Trophoblast cell (in vitro differentiated cells and primary cell): ENCODE measurements at regions not wholly inside any gene's neighbourhood (a gene's known extent, or its start where the extent isn't known, plus 50 kb on each side); places are given as distances from the start of the nearest gene placed in this dataset.

ENCODE experiments used
- DNase-seq, 2 donors: peaks; one replicate each; pipeline ENCODE4 v3.0.0-alpha.2; 2016
- H2AFZ ChIP-seq: 2 replicates; pipeline ENCODE4 v1.6.1; 2013; ENCODE audit warnings: low read length, moderate library complexity, mild to moderate bottlenecking; ENCODE audit not compliant: insufficient read depth, poor library complexity
- H2AK5ac ChIP-seq: 2 replicates; pipeline ENCODE4 v1.6.1; 2013; ENCODE audit warnings: mild to moderate bottlenecking, low read length
- H2BK120ac ChIP-seq: 2 replicates; pipeline ENCODE4 v1.6.1; 2013; ENCODE audit warnings: low read length, mild to moderate bottlenecking, moderate library complexity; ENCODE audit not compliant: insufficient read depth, poor library complexity
- H2BK12ac ChIP-seq: 2 replicates; pipeline ENCODE4 v1.6.1; 2013; ENCODE audit warnings: mild to moderate bottlenecking, low read length, moderate library complexity
- H2BK5ac ChIP-seq: 2 replicates; pipeline ENCODE4 v1.6.1; 2013; ENCODE audit warnings: low read length, low read depth, moderate library complexity, mild to moderate bottlenecking; ENCODE audit not compliant: poor library complexity
- H3K14ac ChIP-seq: 2 replicates; pipeline ENCODE4 v1.6.1; 2013; ENCODE audit warnings: mild to moderate bottlenecking, low read length
- H3K18ac ChIP-seq: 2 replicates; pipeline ENCODE4 v1.6.1; 2013; ENCODE audit warnings: mild to moderate bottlenecking, low read length
- H3K23ac ChIP-seq: 2 replicates; pipeline ENCODE4 v1.6.1; 2013; ENCODE audit warnings: low read length
- H3K27ac ChIP-seq: 2 replicates; pipeline ENCODE4 v1.5.1; 2013; ENCODE audit warnings: low read depth, mild to moderate bottlenecking, inconsistent platforms, low read length, moderate library complexity
- H3K27me3 ChIP-seq: 2 replicates; pipeline ENCODE4 v1.6.1; 2013; ENCODE audit warnings: inconsistent platforms, mild to moderate bottlenecking, low read length, moderate library complexity; ENCODE audit not compliant: insufficient read depth
- H3K36me3 ChIP-seq, 2 experiments: 1 replicate in 1 of 2; 2 replicates in 1 of 2; pipeline ENCODE4 v1.6.1; 2013; ENCODE audit warnings: low read length in 2 of 2, mild to moderate bottlenecking in 2 of 2, moderate library complexity in 1 of 2; ENCODE audit not compliant: insufficient read depth in 2 of 2, control insufficient read depth in 1 of 2
- H3K4ac ChIP-seq: 2 replicates; pipeline ENCODE4 v1.6.1; 2013; ENCODE audit warnings: low read depth, mild to moderate bottlenecking, low read length, moderate library complexity
- H3K4me1 ChIP-seq, 2 experiments: 1 replicate in 1 of 2; 2 replicates in 1 of 2; pipeline ENCODE4 v1.6.1; 2013; ENCODE audit warnings: low read length in 2 of 2, mild to moderate bottlenecking in 2 of 2, moderate library complexity in 1 of 2; ENCODE audit not compliant: insufficient read depth in 2 of 2, control insufficient read depth in 1 of 2
- H3K4me2 ChIP-seq: 2 replicates; pipeline ENCODE4 v1.6.1; 2013; ENCODE audit warnings: inconsistent platforms, mild to moderate bottlenecking, low read length, moderate library complexity
- H3K4me3 ChIP-seq: 2 replicates; pipeline ENCODE4 v1.5.1; 2013; ENCODE audit warnings: mild to moderate bottlenecking, low read depth, low read length, inconsistent platforms
- H3K79me1 ChIP-seq: one replicate; pipeline ENCODE4 v1.6.1; 2013; ENCODE audit warnings: low read length
- H3K79me2 ChIP-seq: 2 replicates; pipeline ENCODE4 v1.6.1; 2013; ENCODE audit warnings: low read length, mild to moderate bottlenecking; ENCODE audit not compliant: control insufficient read depth, insufficient read depth, poor library complexity
- H3K9ac ChIP-seq: 2 replicates; pipeline ENCODE4 v1.6.1; 2013; ENCODE audit warnings: mild to moderate bottlenecking, low read length
- H3K9me3 ChIP-seq: 2 replicates; pipeline ENCODE4 v1.6.1; 2013; ENCODE audit warnings: low read depth, mild to moderate bottlenecking, control low read depth, inconsistent platforms, low read length; ENCODE audit not compliant: insufficient read depth
- H4K12ac ChIP-seq: 2 replicates; pipeline ENCODE4 v1.6.1; 2013; ENCODE audit warnings: low read depth, mild to moderate bottlenecking, low read length, moderate library complexity
- H4K8ac ChIP-seq: 2 replicates; pipeline ENCODE4 v1.6.1; 2013; ENCODE audit warnings: low read depth, mild to moderate bottlenecking, low read length, moderate library complexity
- H4K91ac ChIP-seq: one replicate; pipeline ENCODE4 v1.6.1; 2013; ENCODE audit warnings: low read depth, mild to moderate bottlenecking, low read length, moderate library complexity
- WGBS: extraction: QIAGEN DNeasy Blood & Tissue Kit; methylation state at CpG from one replicate; pipeline ENCODE4 v1.1.7; 2013; ENCODE audit warnings: missing lambda C conversion rate; ENCODE audit not compliant: insufficient read length, insufficient coverage; ENCODE audit errors: extremely low coverage; 5-methylcytosine and 5-hydroxymethylcytosine counted together

DNA sequence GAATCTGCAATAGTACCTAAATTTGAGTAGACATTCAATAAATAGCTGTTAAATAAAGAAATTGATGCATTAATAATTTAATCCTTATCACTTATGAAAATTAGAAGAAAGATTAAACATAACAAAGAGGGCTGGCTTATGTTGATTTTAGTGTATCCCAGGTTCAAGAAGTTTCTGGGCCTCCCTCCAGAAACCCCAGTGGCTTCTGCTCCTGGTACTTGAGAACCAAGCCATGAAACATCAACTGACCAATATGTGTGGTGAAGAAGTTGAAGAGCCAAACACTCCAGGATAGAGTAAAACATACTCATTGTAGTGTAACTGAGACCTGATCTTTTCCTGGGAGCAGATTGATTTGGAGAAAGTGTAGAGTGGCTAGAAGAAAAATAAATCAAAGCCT lies 1465.7 kb upstream of the PIK3C3 start:
- Histone ChIP-seq H3K27ac (no peak overlapping the region), H4K91ac (no peak overlapping the region), H3K23ac (no peak overlapping the region), H3K18ac (no peak overlapping the region), H2BK5ac (no peak overlapping the region), H3K4me3 (no peak overlapping the region), H2BK120ac (no peak overlapping the region), H3K36me3 (no peaks in the 10 kb centered on the region), H2BK12ac (no peak overlapping the region), H3K27me3 (no peaks in the 10 kb centered on the region), H4K8ac (no peak overlapping the region), H4K12ac (no peak overlapping the region), H2AK5ac (no peak overlapping the region), H3K79me1 (no peaks in the 10 kb centered on the region), H2AFZ (no peak overlapping the region), H3K4me1 (no peaks in the 10 kb centered on the region), H3K79me2 (no peaks in the 10 kb centered on the region), H3K9me3 (no peaks in the 10 kb centered on the region), H3K9ac (no peak overlapping the region), H3K4ac (no peak overlapping the region), H3K4me2 (no peak overlapping the region), H3K14ac (no peak overlapping the region)
- no peak for DNase-seq

DNA sequence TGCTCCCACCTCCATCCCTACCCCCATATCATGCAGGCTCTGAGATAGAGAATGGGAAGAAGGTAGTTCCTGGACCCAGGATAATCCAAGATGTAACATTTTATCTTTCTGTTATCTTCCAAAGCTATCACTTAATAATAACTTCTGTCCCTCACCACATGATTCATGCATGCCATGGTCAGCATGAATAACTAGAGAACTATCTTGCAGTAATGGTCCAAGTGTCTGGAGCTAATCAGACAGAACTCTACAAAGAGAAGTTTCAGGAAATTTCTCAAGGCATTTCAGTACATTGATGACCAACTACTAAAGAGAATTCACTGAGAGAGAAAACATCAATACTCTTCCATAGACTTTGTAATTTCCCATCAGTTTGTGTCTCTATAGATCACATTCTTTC lies 1469.7 kb upstream of the PIK3C3 start:
- Histone ChIP-seq H3K4me2 (no peak overlapping the region), H3K14ac (no peak overlapping the region), H3K9me3 (no peaks in the 10 kb centered on the region), H3K4me3 (no peak overlapping the region), H2BK12ac (no peak overlapping the region), H2AFZ (no peak overlapping the region), H2BK5ac (no peak overlapping the region), H2AK5ac (no peak overlapping the region), H3K23ac (no peak overlapping the region), H3K27me3 (no peaks in the 10 kb centered on the region), H2BK120ac (no peak overlapping the region), H3K27ac (no peak overlapping the region), H3K4me1 (no peaks in the 10 kb centered on the region), H3K4ac (no peak overlapping the region), H4K12ac (no peak overlapping the region), H4K8ac (no peak overlapping the region), H3K36me3 (no peaks in the 10 kb centered on the region), H3K9ac (no peak overlapping the region), H4K91ac (no peak overlapping the region), H3K79me2 (no peaks in the 10 kb centered on the region), H3K18ac (no peak overlapping the region), H3K79me1 (no peaks in the 10 kb centered on the region)
- DNase-seq: peak; percentile 5 to 15

DNA sequence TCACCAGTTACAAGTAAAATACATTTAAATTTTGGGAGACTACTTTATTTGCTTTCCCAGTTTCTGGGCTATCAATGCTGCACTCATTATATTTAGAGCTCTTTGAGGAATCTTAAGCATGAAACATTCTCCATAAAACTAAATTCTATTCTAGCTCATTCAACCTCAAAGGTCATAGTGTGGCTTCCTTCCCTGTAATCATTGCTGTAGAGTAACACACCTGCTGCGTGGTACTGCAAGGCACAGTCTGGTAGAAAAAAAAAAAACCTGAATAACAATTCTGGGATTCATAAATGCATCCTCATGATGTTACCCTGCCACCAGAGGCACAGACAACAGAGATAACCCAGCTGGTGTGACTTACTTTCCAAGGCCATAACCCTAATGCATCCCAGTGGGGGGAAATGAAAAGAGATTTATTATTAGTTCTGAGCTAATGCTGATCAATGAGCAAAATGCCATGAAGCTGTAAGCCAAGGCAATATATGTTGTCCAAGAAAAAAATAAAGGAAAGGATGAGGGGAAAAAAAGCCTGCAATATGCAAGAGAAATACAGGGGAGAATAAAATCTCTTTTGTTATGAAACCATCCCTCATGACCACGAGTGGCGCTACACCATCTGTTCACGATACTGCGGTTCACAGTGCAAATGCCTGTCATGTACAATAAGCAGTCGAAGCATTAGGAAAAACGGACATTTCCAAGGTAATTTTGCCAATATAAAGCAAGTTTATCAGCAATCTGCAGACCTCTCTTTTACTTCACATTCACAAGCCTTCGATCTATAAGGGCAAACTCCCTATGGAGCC lies 1481.6 kb upstream of the PIK3C3 start:
- no peak overlapping the region for H2AFZ ChIP-seq
- no peak overlapping the region for H2BK5ac ChIP-seq
- WGBS: no CpG with 5 or more reads among the region's 8 CpGs
- H3K4me3 ChIP-seq: no peak overlapping the region
- H3K27ac ChIP-seq: no peak overlapping the region
- H2AK5ac ChIP-seq: no peak overlapping the region
- H3K27me3 ChIP-seq: no peaks in the 10 kb centered on the region
- no peaks in the 10 kb centered on the region for H3K79me2 ChIP-seq
- no peak overlapping the region for H4K12ac ChIP-seq
- H3K9ac ChIP-seq: no peak overlapping the region
- no peaks in the 10 kb centered on the region for H3K36me3 ChIP-seq
- H4K91ac ChIP-seq: no peak overlapping the region
- no peak overlapping the region for H3K4me2 ChIP-seq
- H3K23ac ChIP-seq: no peak overlapping the region
- no peak overlapping the region for H3K18ac ChIP-seq
- no peak overlapping the region for H3K14ac ChIP-seq
- no peak for DNase-seq
- H4K8ac ChIP-seq: no peak overlapping the region
- no peak overlapping the region for H3K4ac ChIP-seq
- no peaks in the 10 kb centered on the region for H3K9me3 ChIP-seq
- H2BK12ac ChIP-seq: no peak overlapping the region
- H3K4me1 ChIP-seq: no peaks in the 10 kb centered on the region
- H3K79me1 ChIP-seq: no peaks in the 10 kb centered on the region
- H2BK120ac ChIP-seq: no peak overlapping the region

DNA sequence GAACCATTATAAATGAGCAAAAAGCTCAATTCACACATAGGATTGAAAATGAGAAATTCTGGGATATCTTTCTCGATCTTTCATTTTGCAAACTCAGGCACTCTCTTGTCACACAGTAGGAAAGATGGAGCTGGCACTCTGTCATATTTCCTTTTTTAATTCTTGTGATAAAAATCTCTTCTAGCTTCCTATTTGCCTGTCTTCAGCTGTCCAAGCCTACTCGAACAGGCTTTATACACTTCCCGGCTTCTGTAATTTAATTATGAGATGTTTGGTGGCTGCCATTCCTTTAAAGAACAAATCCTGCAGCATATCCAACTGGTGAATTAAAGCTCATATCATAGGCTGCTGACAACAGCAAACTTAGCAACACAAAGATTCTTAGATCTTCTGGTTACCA lies 1484.3 kb upstream of the PIK3C3 start:
- no peak overlapping the region for H2BK5ac ChIP-seq
- H4K91ac ChIP-seq: no peak overlapping the region
- H3K4me2 ChIP-seq: no peak overlapping the region
- H3K14ac ChIP-seq: no peak overlapping the region
- H3K23ac ChIP-seq: no peak overlapping the region
- no peaks in the 10 kb centered on the region for H3K79me1 ChIP-seq
- no peak overlapping the region for H4K12ac ChIP-seq
- WGBS: no CpG with 5 or more reads among the region's 3 CpGs
- H2AFZ ChIP-seq: no peak overlapping the region
- H2BK120ac ChIP-seq: no peak overlapping the region
- H4K8ac ChIP-seq: no peak overlapping the region
- no peak for DNase-seq
- H2AK5ac ChIP-seq: no peak overlapping the region
- H2BK12ac ChIP-seq: no peak overlapping the region
- H3K4me1 ChIP-seq: no peaks in the 10 kb centered on the region
- no peak overlapping the region for H3K27ac ChIP-seq
- no peaks in the 10 kb centered on the region for H3K27me3 ChIP-seq
- H3K79me2 ChIP-seq: no peaks in the 10 kb centered on the region
- H3K18ac ChIP-seq: no peak overlapping the region
- no peak overlapping the region for H3K4ac ChIP-seq
- H3K9me3 ChIP-seq: no peaks in the 10 kb centered on the region
- H3K9ac ChIP-seq: no peak overlapping the region
- H3K36me3 ChIP-seq: no peaks in the 10 kb centered on the region
- H3K4me3 ChIP-seq: no peak overlapping the region
